ENCODE measurements at regions not wholly inside any gene's neighbourhood (a gene's known extent, or its start where the extent isn't known, plus 50 kb on each side); places are given as distances from the start of the nearest gene placed in this dataset.

DNA sequence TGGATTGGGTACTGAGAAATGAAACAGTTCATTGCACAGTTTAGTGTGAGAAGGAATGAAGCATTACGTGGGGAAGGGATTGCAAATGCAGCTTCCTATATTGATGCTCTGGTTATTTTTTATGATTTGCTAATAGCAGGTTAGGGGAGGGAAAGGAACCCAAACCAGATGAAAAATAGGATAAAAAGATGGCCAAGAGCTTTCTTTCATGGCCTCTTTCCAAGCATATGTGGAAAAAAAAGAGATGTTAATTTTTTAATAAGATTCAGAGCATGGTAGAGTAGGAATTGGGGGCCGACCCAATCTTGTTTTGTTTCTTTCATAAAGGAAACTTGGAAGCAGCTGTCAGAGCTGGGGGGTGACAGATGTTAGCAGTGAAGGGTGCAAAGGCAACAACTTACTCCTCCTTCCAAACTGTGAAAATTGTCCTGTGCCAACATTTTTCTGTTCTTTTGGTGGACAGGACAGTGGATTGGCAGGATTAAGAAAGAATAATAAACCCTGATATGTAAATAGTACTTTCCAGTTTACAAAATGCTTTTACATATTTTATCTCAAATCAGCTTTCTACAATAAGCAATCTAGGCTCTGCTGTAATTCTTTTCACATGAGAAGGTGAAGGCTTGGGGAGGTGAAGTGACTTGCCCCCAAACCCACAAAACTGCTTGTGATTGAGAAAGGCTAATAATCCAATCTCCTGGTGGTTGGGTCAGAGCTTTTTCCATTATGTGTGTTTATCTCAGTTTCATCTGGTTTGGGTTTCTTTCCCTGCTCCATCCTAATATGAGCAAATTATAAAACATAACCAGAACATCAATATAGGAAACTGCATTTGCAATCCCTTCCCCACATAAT, 270.1 kb downstream of the ETAA1 start:
- DNase-seq = no peak
- Mint-ChIP-seq H3K36me3 (ENCODE audit: low read depth) (no peaks in the 10 kb centered on the region), H3K27ac (no peak overlapping the region), H3K4me3 (no peak overlapping the region), H3K27me3 (no peaks in the 10 kb centered on the region), H3K4me1 (no peaks in the 10 kb centered on the region)
- ATAC-seq = no peak
- no peaks in the 10 kb centered on the region for H3K9me3 ChIP-seq (ENCODE audit: control insufficient read depth, low read length, poor library complexity, severe bottlenecking)

GRCh38 chr2:67668538-67668937, 271.4 kb downstream of the ETAA1 start:
- Mint-ChIP-seq H3K4me1 (no peaks in the 10 kb centered on the region), H3K27me3 (no peaks in the 10 kb centered on the region), H3K27ac (no peak overlapping the region)

DNA sequence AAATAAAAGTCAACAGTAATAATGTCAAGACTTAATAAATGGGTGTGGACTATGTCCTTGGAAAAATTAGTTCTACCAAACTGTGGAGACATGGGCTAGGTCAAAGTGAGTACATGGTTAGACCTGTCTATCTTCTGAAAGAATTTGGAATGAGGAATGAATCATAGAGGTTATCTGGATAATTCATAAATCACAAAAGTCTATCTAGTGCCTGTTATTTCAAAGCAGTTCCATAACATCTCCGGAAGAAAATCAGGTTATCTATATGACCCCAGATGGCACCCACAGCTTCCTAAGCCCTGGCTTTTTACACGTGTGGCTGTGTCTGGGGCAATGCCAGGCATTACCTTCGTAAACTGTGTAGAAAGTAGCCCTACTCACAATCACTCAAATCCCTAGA, 272.0 kb downstream of the ETAA1 start:
- DNase-seq (no peak), ATAC-seq (no peak)
- H3K9me3 ChIP-seq (ENCODE audit: control insufficient read depth, low read length, poor library complexity, severe bottlenecking) = no peaks in the 10 kb centered on the region
- no peak overlapping the region for H3K4me3 Mint-ChIP-seq
- H3K27ac Mint-ChIP-seq = no peak overlapping the region
- H3K36me3 Mint-ChIP-seq (ENCODE audit: low read depth) = no peaks in the 10 kb centered on the region
- H3K4me1 Mint-ChIP-seq = no peaks in the 10 kb centered on the region
- H3K27me3 Mint-ChIP-seq = no peaks in the 10 kb centered on the region

More at GRCh38 chr2:67668538-67668937, 271.4 kb downstream of the ETAA1 start:
- no peaks in the 10 kb centered on the region for H3K9me3 ChIP-seq (ENCODE audit: control insufficient read depth, low read length, poor library complexity, severe bottlenecking)
- Mint-ChIP-seq H3K4me3 (no peak overlapping the region), H3K36me3 (ENCODE audit: low read depth) (no peaks in the 10 kb centered on the region)
- ATAC-seq = no peak
- no peak for DNase-seq

GRCh38 chr2:67669766-67670165, 272.6 kb downstream of the ETAA1 start:
- Mint-ChIP-seq H3K27ac (no peak overlapping the region), H3K4me1 (no peaks in the 10 kb centered on the region), H3K27me3 (no peaks in the 10 kb centered on the region), H3K36me3 (ENCODE audit: low read depth) (no peaks in the 10 kb centered on the region), H3K4me3 (no peak overlapping the region)
- H3K9me3 ChIP-seq (ENCODE audit: control insufficient read depth, low read length, poor library complexity, severe bottlenecking) = no peaks in the 10 kb centered on the region
- ATAC-seq = no peak
- no peak for DNase-seq

DNA sequence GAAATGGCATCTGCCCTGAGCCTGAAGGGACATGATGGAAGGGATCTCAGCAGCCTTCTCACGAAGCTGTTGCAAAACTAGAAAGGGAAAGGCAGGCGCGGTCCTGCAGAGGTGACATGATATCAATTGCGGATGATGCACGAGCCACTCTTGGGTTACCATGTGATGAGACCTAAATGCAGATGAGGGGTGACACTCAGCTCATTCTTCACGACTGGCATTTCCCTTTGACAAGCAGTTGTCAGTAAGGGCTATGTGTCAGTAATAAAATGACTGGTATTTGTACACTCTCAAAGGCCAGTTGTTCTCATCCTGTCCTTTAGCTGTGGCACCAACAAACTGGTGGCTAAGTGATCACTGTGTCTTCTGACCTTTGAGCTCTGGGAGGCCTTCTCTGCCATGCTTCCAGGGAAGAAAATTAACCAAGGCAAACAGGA, 273.6 kb downstream of the ETAA1 start:
- H3K4me1 Mint-ChIP-seq = no peaks in the 10 kb centered on the region
- ATAC-seq = no peak
- no peak overlapping the region for H3K27ac Mint-ChIP-seq
- no peaks in the 10 kb centered on the region for H3K9me3 ChIP-seq (ENCODE audit: control insufficient read depth, low read length, poor library complexity, severe bottlenecking)
- no peaks in the 10 kb centered on the region for H3K36me3 Mint-ChIP-seq (ENCODE audit: low read depth)
- H3K27me3 Mint-ChIP-seq = no peaks in the 10 kb centered on the region
- no peak overlapping the region for H3K4me3 Mint-ChIP-seq
- DNase-seq = no peak

GRCh38 chr2:67671464-67672450, 274.6 kb downstream of the ETAA1 start:
- H3K4me3 Mint-ChIP-seq = no peak overlapping the region
- no peaks in the 10 kb centered on the region for H3K36me3 Mint-ChIP-seq (ENCODE audit: low read depth)
- DNase-seq = no peak
- H3K9me3 ChIP-seq (ENCODE audit: control insufficient read depth, low read length, poor library complexity, severe bottlenecking) = no peaks in the 10 kb centered on the region
- no peak overlapping the region for H3K27ac Mint-ChIP-seq
- H3K4me1 Mint-ChIP-seq = no peaks in the 10 kb centered on the region
- H3K27me3 Mint-ChIP-seq = no peaks in the 10 kb centered on the region
- no peak for ATAC-seq

GRCh38 chr2:67674668-67675067, 277.5 kb downstream of the ETAA1 start:
- Mint-ChIP-seq H3K36me3 (ENCODE audit: low read depth) (no peaks in the 10 kb centered on the region), H3K27me3 (no peaks in the 10 kb centered on the region), H3K4me3 (no peak overlapping the region), H3K4me1 (no peaks in the 10 kb centered on the region), H3K27ac (no peak overlapping the region)
- peaks cover 3% of the 10 kb centered on the region for H3K9me3 ChIP-seq (ENCODE audit: control insufficient read depth, low read length, poor library complexity, severe bottlenecking)
- DNase-seq = no peak
- ATAC-seq = no peak

DNA sequence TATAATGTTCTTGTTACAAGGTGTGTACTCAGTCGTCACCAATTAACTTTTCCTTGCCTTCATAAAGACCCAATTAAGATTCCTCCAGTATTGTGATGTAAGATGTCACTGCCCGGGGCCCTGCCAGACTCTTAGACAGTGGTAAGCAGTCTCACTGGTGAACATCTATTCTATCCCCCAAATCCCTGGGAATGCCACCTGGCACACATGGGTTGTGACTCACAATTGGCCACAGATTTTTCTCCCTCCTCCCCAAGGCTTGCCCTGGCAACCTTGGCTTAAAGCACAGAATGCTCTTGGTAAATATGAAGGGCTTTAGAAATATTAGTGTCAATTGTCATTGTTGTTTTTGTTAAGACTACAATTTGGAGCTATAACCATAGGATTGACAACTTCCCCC, 287.9 kb downstream of the ETAA1 start:
- H3K9me3 ChIP-seq (ENCODE audit: control insufficient read depth, low read length, poor library complexity, severe bottlenecking) = no peaks in the 10 kb centered on the region
- no peak overlapping the region for H3K4me3 Mint-ChIP-seq
- H3K27ac Mint-ChIP-seq = no peak overlapping the region
- peaks cover 4% of the 10 kb centered on the region for H3K36me3 Mint-ChIP-seq (ENCODE audit: low read depth)
- DNase-seq = no peak
- peaks cover 7% of the 10 kb centered on the region for H3K27me3 Mint-ChIP-seq
- no peaks in the 10 kb centered on the region for H3K4me1 Mint-ChIP-seq
- ATAC-seq = no peak

GRCh38 chr2:67686254-67686653, 289.1 kb downstream of the ETAA1 start:
- peaks cover 14% of the 10 kb centered on the region for H3K27me3 Mint-ChIP-seq
- peaks cover 4% of the 10 kb centered on the region for H3K36me3 Mint-ChIP-seq (ENCODE audit: low read depth)

DNA sequence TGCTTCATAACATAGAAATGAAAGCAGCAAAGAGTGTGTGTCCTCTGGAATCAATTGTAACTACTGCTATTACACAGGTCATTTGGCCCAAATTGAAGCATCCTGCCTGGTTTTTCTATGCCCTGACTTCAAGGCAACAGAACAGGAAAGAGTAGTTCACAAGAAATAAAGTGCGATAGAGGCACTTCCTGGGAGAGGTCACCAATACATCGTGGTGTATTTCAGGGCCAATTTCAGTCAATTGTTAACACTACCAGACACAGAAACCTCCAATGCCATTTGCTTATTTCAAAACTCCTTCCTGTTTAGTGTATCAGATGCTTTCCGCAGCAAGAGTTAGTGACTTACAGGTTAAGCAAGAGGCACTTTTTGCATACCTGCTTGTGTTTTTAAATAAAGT, 292.1 kb downstream of the ETAA1 start:
- peaks cover 2% of the 10 kb centered on the region for H3K36me3 Mint-ChIP-seq (ENCODE audit: low read depth)

More at GRCh38 chr2:67686254-67686653, 289.1 kb downstream of the ETAA1 start:
- Mint-ChIP-seq H3K4me1 (no peaks in the 10 kb centered on the region), H3K4me3 (no peak overlapping the region), H3K27ac (no peak overlapping the region)
- no peak for DNase-seq
- H3K9me3 ChIP-seq (ENCODE audit: control insufficient read depth, low read length, poor library complexity, severe bottlenecking) = no peaks in the 10 kb centered on the region
- ATAC-seq = no peak

GRCh38 chr2:67689651-67690050, 292.5 kb downstream of the ETAA1 start:
- H3K27ac Mint-ChIP-seq = no peak overlapping the region
- no peaks in the 10 kb centered on the region for H3K9me3 ChIP-seq (ENCODE audit: control insufficient read depth, low read length, poor library complexity, severe bottlenecking)
- ATAC-seq (no peak), DNase-seq (no peak)
- peaks cover 2% of the 10 kb centered on the region for H3K36me3 Mint-ChIP-seq (ENCODE audit: low read depth)
- H3K4me3 Mint-ChIP-seq = no peak overlapping the region
- no peaks in the 10 kb centered on the region for H3K4me1 Mint-ChIP-seq
- H3K27me3 Mint-ChIP-seq = peaks cover 14% of the 10 kb centered on the region

More for the DNA sequence above, 292.1 kb downstream of the ETAA1 start:
- Mint-ChIP-seq H3K27me3 (peaks cover 14% of the 10 kb centered on the region), H3K27ac (no peak overlapping the region), H3K4me3 (no peak overlapping the region), H3K4me1 (no peaks in the 10 kb centered on the region)
- ATAC-seq (no peak), DNase-seq (no peak)
- no peaks in the 10 kb centered on the region for H3K9me3 ChIP-seq (ENCODE audit: control insufficient read depth, low read length, poor library complexity, severe bottlenecking)

- no peaks in the 10 kb centered on the region for H3K36me3 Mint-ChIP-seq (ENCODE audit: low read depth)
- no peaks in the 10 kb centered on the region for H3K4me1 Mint-ChIP-seq
- H3K27me3 Mint-ChIP-seq = peaks cover 7% of the 10 kb centered on the region
- no peak overlapping the region for H3K4me3 Mint-ChIP-seq
- DNase-seq (no peak), ATAC-seq (no peak)
- H3K27ac Mint-ChIP-seq = no peak overlapping the region
- no peaks in the 10 kb centered on the region for H3K9me3 ChIP-seq (ENCODE audit: control insufficient read depth, low read length, poor library complexity, severe bottlenecking)
These were observed 297.3 kb downstream of the ETAA1 start for GRCh38 chr2:67694445-67694844.

DNA sequence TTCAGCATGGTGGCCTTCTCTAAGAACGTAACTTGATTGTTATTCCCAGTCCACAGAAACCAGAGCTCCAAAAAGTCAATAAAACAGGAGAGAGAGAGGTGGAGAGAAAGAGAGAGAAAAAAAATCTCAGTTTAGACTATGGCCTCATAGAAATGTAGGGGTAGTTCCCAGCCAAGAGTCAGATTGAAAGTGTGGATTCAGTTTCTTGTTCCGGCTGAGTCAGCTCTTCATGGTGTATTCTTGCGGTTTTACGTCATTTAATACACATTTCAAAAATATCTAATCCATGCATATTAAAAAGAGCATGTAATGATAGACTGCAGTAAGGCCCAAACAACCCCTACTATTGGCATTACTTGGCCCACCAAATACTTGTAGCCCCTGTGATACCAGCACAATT, 303.9 kb downstream of the ETAA1 start:
- Mint-ChIP-seq H3K36me3 (ENCODE audit: low read depth) (no peaks in the 10 kb centered on the region), H3K27me3 (peaks cover 8% of the 10 kb centered on the region), H3K4me1 (no peaks in the 10 kb centered on the region), H3K27ac (no peak overlapping the region), H3K4me3 (no peak overlapping the region)
- H3K9me3 ChIP-seq (ENCODE audit: control insufficient read depth, low read length, poor library complexity, severe bottlenecking) = no peaks in the 10 kb centered on the region
- no peak for DNase-seq
- ATAC-seq = no peak

Data from T-helper 17 cell (primary cell).